ENCODE measurements at regions not wholly inside any gene's neighbourhood (a gene's known extent, or its start where the extent isn't known, plus 50 kb on each side); places are given as distances from the start of the nearest gene placed in this dataset.

DNA sequence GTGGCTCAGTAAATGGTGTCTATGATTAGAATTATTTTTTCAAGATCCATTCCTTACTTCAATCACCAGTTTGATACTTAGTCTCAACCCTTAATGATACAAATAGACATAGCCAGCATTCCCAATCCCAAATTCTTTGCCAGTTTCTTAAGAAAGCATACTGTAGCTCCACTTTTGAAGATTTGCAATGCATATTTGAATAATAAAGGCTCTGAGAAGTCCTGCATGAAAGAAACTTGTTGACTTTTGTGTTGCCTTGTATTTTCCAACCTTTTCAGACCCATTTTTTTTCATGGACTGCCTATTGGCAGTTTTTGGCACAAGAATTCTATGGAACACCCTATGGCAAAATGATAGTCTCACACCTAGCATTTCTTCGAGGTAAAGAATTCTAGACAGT lies 215.6 kb upstream of the CHD6 start:
- TF ChIP-seq, protein P1, sequence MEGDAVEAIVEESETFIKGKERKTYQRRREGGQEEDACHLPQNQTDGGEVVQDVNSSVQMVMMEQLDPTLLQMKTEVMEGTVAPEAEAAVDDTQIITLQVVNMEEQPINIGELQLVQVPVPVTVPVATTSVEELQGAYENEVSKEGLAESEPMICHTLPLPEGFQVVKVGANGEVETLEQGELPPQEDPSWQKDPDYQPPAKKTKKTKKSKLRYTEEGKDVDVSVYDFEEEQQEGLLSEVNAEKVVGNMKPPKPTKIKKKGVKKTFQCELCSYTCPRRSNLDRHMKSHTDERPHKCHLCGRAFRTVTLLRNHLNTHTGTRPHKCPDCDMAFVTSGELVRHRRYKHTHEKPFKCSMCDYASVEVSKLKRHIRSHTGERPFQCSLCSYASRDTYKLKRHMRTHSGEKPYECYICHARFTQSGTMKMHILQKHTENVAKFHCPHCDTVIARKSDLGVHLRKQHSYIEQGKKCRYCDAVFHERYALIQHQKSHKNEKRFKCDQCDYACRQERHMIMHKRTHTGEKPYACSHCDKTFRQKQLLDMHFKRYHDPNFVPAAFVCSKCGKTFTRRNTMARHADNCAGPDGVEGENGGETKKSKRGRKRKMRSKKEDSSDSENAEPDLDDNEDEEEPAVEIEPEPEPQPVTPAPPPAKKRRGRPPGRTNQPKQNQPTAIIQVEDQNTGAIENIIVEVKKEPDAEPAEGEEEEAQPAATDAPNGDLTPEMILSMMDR (IDR thresholded peaks at IDR 0.05; ENCODE audit: insufficient read depth, low read length): no peak
- TF ChIP-seq, protein P2, sequence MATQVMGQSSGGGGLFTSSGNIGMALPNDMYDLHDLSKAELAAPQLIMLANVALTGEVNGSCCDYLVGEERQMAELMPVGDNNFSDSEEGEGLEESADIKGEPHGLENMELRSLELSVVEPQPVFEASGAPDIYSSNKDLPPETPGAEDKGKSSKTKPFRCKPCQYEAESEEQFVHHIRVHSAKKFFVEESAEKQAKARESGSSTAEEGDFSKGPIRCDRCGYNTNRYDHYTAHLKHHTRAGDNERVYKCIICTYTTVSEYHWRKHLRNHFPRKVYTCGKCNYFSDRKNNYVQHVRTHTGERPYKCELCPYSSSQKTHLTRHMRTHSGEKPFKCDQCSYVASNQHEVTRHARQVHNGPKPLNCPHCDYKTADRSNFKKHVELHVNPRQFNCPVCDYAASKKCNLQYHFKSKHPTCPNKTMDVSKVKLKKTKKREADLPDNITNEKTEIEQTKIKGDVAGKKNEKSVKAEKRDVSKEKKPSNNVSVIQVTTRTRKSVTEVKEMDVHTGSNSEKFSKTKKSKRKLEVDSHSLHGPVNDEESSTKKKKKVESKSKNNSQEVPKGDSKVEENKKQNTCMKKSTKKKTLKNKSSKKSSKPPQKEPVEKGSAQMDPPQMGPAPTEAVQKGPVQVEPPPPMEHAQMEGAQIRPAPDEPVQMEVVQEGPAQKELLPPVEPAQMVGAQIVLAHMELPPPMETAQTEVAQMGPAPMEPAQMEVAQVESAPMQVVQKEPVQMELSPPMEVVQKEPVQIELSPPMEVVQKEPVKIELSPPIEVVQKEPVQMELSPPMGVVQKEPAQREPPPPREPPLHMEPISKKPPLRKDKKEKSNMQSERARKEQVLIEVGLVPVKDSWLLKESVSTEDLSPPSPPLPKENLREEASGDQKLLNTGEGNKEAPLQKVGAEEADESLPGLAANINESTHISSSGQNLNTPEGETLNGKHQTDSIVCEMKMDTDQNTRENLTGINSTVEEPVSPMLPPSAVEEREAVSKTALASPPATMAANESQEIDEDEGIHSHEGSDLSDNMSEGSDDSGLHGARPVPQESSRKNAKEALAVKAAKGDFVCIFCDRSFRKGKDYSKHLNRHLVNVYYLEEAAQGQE (IDR thresholded peaks at IDR 0.05; ENCODE audit: insufficient replicate concordance, low read depth): no peak

Data from HL-60 (cell line).